ENCODE measurements at regions not wholly inside any gene's neighbourhood (a gene's known extent, or its start where the extent isn't known, plus 50 kb on each side); places are given as distances from the start of the nearest gene placed in this dataset.

GRCh38 chr5:58351190-58351589, 108.7 kb downstream of the PLK2 start:
- DNase-seq (ENCODE audit: low read depth in 1 of 2, low spot score in 2 of 2) (no peak), FAIRE-seq (no peak)
- Histone ChIP-seq H3K56ac (replicated peaks; ENCODE audit: insufficient read length, low read depth, low read length) (no peak overlapping the region), H3K36me3 (ENCODE audit: control insufficient read depth in 2 of 4, insufficient read depth in 4 of 4, low read length in 3 of 4) (no peaks in the 10 kb centered on the region), H2BK5ac (ENCODE audit: low read depth, low read length) (no peak overlapping the region), H4K5ac (ENCODE audit: insufficient read length, low read depth, low read length) (no peak overlapping the region), H3K79me1 (ENCODE audit: low read depth, low read length) (no peaks in the 10 kb centered on the region), H2BK15ac (ENCODE audit: low read length) (no peak overlapping the region), H3K23ac (ENCODE audit: insufficient read length) (no peak overlapping the region), H2AK5ac (ENCODE audit: low read depth, low read length) (no peak overlapping the region), H2BK120ac (replicated peaks; ENCODE audit: low read depth, low read length) (no peak overlapping the region), H3K9me3 (ENCODE audit: insufficient read depth in 2 of 2, low read depth in 1 of 2, low read length in 1 of 2) (no peaks in the 10 kb centered on the region), H4K20me1 (replicated peaks in 1 of 2; ENCODE audit: control insufficient read depth in 1 of 2, insufficient read depth in 2 of 2, low read length in 2 of 2) (no peaks in the 10 kb centered on the region), H3K4me2 (ENCODE audit: insufficient read depth in 1 of 2, low read depth in 2 of 2, low read length in 2 of 2) (no peak overlapping the region), H3K79me2 (ENCODE audit: control insufficient read depth in 1 of 2, insufficient read depth in 2 of 2, low read length in 2 of 2) (no peaks in the 10 kb centered on the region), H3K9ac (replicated peaks in 1 of 4; ENCODE audit: extremely low read depth in 1 of 4, low read depth in 3 of 4, low read length in 3 of 4) (no peak overlapping the region), H4K91ac (replicated peaks; ENCODE audit: insufficient read length, low read length) (no peak overlapping the region), H3K27me3 (replicated peaks in 1 of 4; ENCODE audit: control insufficient read depth in 3 of 4, extremely low read depth in 1 of 4, insufficient read depth in 3 of 4, low read length in 3 of 4) (no peaks in the 10 kb centered on the region), H3K18ac (ENCODE audit: extremely low read depth, low read length) (no peak overlapping the region), H3K27ac (ENCODE audit: low read depth, low read length) (no peak overlapping the region), H3K4me3 (ENCODE audit: extremely low read depth in 1 of 4, insufficient read depth in 2 of 4, low read depth in 3 of 4, low read length in 4 of 4) (no peak overlapping the region), H4K8ac (ENCODE audit: extremely low read depth, insufficient read depth, low read length) (no peak overlapping the region), H3K4me1 (replicated peaks in 1 of 4; ENCODE audit: control insufficient read depth in 3 of 4, insufficient read depth in 4 of 4, low read length in 3 of 4) (no peaks in the 10 kb centered on the region; a peak in 1 of 7 replicates), H2BK12ac (ENCODE audit: low read depth, low read length) (no peak overlapping the region), H3K4ac (replicated peaks; ENCODE audit: insufficient read length, low read depth, low read length) (no peak overlapping the region), H2BK20ac (ENCODE audit: low read length) (no peak overlapping the region), H2AFZ (ENCODE audit: low read length) (no peak overlapping the region), H3K23me2 (ENCODE audit: low read depth, low read length) (no peaks in the 10 kb centered on the region), H3K14ac (ENCODE audit: insufficient read length) (no peak overlapping the region)
- TF ChIP-seq PHF8 (conservative IDR thresholded peaks at IDR 0.05; ENCODE audit: low read depth, low read length): no peak
- TF ChIP-seq MAFK (IDR thresholded peaks at IDR 0.05; ENCODE audit: low read depth, low read length): no peak
- TF ChIP-seq ASH2L (IDR thresholded peaks at IDR 0.05; ENCODE audit: low read length): no peak
- TF ChIP-seq TBP (IDR thresholded peaks at IDR 0.05; ENCODE audit: low read depth, low read length): no peak
- TF ChIP-seq USF2 (IDR thresholded peaks at IDR 0.05; ENCODE audit: low read length): no peak
- no peak for TF ChIP-seq YY1 (IDR thresholded peaks at IDR 0.05; ENCODE audit: low read depth, low read length)
- WGBS, 2 experiments (ENCODE audit: extremely low coverage in 1 of 2, insufficient coverage in 1 of 2, insufficient read length in 1 of 2, insufficient replicate concordance in 2 of 2, low coverage in 1 of 2, low lambda C conversion rate in 2 of 2, missing lambda C conversion rate in 1 of 2): 0% methylated on average over 1 of the region's 1 CpG; no CpG with 5 or more reads in 1 of the 2 experiments
- POLR2A ChIA-PET (ENCODE audit: partially characterized antibody): no interaction called here
- CTCF ChIA-PET (ENCODE audit: partially characterized antibody): interaction anchor here (0.6 to 1.2 kb wide), 2 partner anchors 19 to 1029 kb away, joined by 3 read pairs; no protein-coding TSS in a partner anchor

Measured in H1 (cell line).